ENCODE measurements at regions not wholly inside any gene's neighbourhood (a gene's known extent, or its start where the extent isn't known, plus 50 kb on each side); places are given as distances from the start of the nearest gene placed in this dataset.
"Not testable (repeated sequence)": the region's sequence is repeated elsewhere in the genome, so short reads cannot be mapped to it uniquely, and the experiment has no call there.

DNA sequence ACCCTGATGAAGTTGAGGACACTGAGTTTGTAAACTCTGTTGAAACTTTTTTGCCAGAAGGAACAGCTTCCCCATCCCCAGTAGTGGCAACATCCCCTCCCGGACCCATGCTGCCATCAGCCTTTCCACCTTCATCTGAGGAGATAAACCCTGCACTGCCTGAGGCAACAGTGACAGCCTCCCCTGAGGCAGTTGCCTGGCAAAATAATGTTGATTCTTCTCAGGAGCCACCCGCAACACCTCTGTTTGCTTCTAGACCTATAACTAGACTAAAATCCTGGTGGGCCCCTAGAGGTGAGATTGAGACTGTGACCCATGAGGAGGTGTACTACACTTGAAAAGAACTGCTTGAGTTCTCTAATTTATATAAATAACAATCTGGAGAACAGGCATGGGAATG lies 597.6 kb upstream of the NR3C2 start:
- TF ChIP-seq, protein P1, sequence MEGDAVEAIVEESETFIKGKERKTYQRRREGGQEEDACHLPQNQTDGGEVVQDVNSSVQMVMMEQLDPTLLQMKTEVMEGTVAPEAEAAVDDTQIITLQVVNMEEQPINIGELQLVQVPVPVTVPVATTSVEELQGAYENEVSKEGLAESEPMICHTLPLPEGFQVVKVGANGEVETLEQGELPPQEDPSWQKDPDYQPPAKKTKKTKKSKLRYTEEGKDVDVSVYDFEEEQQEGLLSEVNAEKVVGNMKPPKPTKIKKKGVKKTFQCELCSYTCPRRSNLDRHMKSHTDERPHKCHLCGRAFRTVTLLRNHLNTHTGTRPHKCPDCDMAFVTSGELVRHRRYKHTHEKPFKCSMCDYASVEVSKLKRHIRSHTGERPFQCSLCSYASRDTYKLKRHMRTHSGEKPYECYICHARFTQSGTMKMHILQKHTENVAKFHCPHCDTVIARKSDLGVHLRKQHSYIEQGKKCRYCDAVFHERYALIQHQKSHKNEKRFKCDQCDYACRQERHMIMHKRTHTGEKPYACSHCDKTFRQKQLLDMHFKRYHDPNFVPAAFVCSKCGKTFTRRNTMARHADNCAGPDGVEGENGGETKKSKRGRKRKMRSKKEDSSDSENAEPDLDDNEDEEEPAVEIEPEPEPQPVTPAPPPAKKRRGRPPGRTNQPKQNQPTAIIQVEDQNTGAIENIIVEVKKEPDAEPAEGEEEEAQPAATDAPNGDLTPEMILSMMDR (IDR thresholded peaks at IDR 0.05; ENCODE audit: insufficient read depth, low read length, poor library complexity, severe bottlenecking): not testable (repeated sequence)
- TF ChIP-seq EZH2phosphoT487 (conservative IDR thresholded peaks at IDR 0.05; ENCODE audit: low read length): not testable (repeated sequence)
